Ectodermal cell (in vitro differentiated cells): ENCODE measurements at regions not wholly inside any gene's neighbourhood (a gene's known extent, or its start where the extent isn't known, plus 50 kb on each side); places are given as distances from the start of the nearest gene placed in this dataset.

Source experiments
- H3K27ac ChIP-seq: 2 replicates; pipeline ENCODE4 v1.7.0; 2013; ENCODE audit warnings: mild to moderate bottlenecking, low read depth, low read length; ENCODE audit not compliant: insufficient read depth, poor library complexity, severe bottlenecking
- H3K27me3 ChIP-seq: 2 replicates; pipeline ENCODE4 v1.7.0; 2013; ENCODE audit warnings: mild to moderate bottlenecking, low read length; ENCODE audit not compliant: insufficient read depth, control insufficient read depth, poor library complexity, severe bottlenecking
- H3K36me3 ChIP-seq: one replicate; pipeline ENCODE4 v1.7.0; 2013; ENCODE audit warnings: low read length; ENCODE audit not compliant: control insufficient read depth, insufficient read depth
- H3K4me1 ChIP-seq: one replicate; pipeline ENCODE4 v1.7.0; 2013; ENCODE audit warnings: low read length; ENCODE audit not compliant: control insufficient read depth, insufficient read depth
- H3K4me3 ChIP-seq: 2 replicates; pipeline ENCODE4 v1.7.0; 2013; ENCODE audit warnings: low read depth, low read length, control low read depth; ENCODE audit not compliant: insufficient read depth
- H3K9me3 ChIP-seq: 2 replicates; pipeline ENCODE4 v1.7.0; 2013; ENCODE audit warnings: mild to moderate bottlenecking, low read length, moderate library complexity; ENCODE audit not compliant: control insufficient read depth
- WGBS, 2 experiments: methylation state at CpG; one replicate each; pipeline ENCODE4 v1.1.7; 2013; ENCODE audit warnings: missing lambda C conversion rate in 2 of 2; 5-methylcytosine and 5-hydroxymethylcytosine counted together

DNA sequence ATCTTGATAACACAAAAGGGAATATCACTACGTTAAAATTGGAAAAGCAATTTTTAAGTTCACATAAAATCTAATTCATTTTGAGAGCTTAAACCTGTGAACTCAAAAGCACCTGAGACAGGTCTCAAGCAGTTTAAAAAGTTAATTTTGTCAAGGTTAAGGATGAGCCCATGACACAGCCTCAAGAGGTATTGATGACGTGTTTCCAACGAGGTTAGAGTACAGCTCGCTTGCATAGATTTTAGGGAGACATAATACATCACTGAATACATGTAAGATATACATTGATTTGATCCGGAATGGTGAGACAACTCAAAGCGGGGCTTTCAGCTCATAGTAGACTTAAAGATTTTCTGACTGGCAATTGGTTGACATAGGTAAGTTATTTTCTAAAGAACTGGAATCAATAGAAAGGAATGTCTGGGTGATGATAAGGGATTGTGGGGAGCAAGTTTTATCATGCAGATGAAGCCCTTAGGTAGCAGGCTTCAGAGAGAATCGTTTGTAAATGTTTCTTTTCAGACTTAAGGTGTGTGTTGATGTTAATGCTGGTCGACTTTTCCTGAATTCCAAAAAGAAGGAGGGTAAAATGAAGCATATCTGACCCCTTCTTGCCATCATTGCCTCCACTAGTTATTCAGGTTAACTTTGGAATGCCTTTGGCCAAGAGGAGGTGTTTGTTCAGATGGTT is 2890.6 kb downstream of the PCDH9 start:
- Histone ChIP-seq H3K4me1 (no peaks in the 10 kb centered on the region), H3K9me3 (no peaks in the 10 kb centered on the region), H3K27me3 (no peaks in the 10 kb centered on the region), H3K36me3 (no peaks in the 10 kb centered on the region), H3K27ac (no peak overlapping the region), H3K4me3 (no peak overlapping the region)
- 71 to 82% methylated on average over 8 of the region's 8 CpGs for WGBS, 2 experiments

GRCh38 chr13:64338671-64339070 is 2891.5 kb downstream of the PCDH9 start:
- Histone ChIP-seq H3K27ac (no peak overlapping the region), H3K36me3 (no peaks in the 10 kb centered on the region), H3K9me3 (no peaks in the 10 kb centered on the region), H3K4me1 (no peaks in the 10 kb centered on the region), H3K4me3 (no peak overlapping the region), H3K27me3 (no peaks in the 10 kb centered on the region)
- WGBS, 2 experiments = 100% methylated on average over 1 of the region's 1 CpG; no CpG with 5 or more reads in 1 of the 2 experiments

DNA sequence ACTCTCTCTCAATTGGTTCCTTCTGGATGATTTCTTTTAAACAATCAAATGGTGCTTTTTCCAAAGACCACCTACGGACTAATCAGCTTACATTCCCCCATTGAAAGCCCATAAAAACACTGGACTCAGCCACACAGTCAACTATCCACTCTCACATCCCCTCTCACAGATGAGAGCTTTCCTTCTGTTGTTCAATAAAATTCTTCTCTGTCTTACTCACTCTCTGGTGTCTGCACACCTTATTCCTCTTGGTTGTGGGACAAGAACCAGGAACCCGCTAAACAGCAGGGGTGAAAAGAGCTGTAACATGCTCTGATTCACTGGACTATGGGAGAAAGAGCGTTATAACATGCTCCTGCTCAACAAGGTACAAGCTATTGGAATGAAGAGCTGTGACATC is 2896.2 kb downstream of the PCDH9 start:
- no peaks in the 10 kb centered on the region for H3K4me1 ChIP-seq
- no peaks in the 10 kb centered on the region for H3K27me3 ChIP-seq
- H3K27ac ChIP-seq = no peak overlapping the region
- no peak overlapping the region for H3K4me3 ChIP-seq
- no peaks in the 10 kb centered on the region for H3K9me3 ChIP-seq
- no peaks in the 10 kb centered on the region for H3K36me3 ChIP-seq
- WGBS, 2 experiments = 89 to 95% methylated on average over 3 of the region's 3 CpGs

- H3K27ac ChIP-seq = no peak overlapping the region
- H3K4me1 ChIP-seq = no peaks in the 10 kb centered on the region
- WGBS, 2 experiments = 86 to 100% methylated on average over 1 to 2 of the region's 2 CpGs
These were observed 2898.1 kb downstream of the PCDH9 start for GRCh38 chr13:64332048-64332447.

DNA sequence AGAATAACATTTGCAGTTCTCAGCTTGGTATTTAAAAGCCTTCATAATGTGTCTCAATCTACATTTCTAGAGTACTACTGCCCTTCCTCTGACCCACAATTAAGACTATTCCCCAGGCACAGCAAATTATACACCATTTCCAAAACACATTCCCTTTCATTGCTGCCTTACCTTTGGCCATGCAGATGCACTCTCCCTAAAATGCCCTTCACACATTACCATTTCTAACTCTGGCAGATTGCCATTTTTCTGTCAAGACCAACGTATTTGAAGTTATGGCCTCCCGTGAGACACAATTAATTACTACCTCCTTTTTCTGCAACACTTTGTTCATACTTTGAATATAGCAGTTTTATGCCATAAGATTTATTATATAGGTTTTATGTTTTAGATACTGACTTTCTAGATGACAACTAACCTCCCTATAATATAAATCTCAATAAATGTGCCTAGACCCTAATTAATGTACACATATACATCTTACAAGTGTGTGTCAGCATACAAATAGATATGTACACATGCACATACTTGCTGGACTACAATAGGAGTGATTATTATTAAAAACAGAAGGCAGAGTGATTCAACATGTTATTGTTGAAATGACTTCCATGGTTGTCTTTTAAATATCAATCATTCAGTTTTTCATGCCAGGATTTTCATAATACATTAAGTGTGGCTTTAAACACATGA is 2902.5 kb downstream of the PCDH9 start:
- no peaks in the 10 kb centered on the region for H3K36me3 ChIP-seq
- H3K4me1 ChIP-seq = no peaks in the 10 kb centered on the region
- H3K27ac ChIP-seq = no peak overlapping the region
- no peak overlapping the region for H3K4me3 ChIP-seq
- H3K9me3 ChIP-seq = no peaks in the 10 kb centered on the region
- WGBS, 2 experiments = 92 to 93% methylated on average over 2 of the region's 2 CpGs
- no peaks in the 10 kb centered on the region for H3K27me3 ChIP-seq

More at GRCh38 chr13:64332048-64332447, 2898.1 kb downstream of the PCDH9 start:
- Histone ChIP-seq H3K9me3 (no peaks in the 10 kb centered on the region), H3K27me3 (no peaks in the 10 kb centered on the region), H3K36me3 (no peaks in the 10 kb centered on the region), H3K4me3 (no peak overlapping the region)

DNA sequence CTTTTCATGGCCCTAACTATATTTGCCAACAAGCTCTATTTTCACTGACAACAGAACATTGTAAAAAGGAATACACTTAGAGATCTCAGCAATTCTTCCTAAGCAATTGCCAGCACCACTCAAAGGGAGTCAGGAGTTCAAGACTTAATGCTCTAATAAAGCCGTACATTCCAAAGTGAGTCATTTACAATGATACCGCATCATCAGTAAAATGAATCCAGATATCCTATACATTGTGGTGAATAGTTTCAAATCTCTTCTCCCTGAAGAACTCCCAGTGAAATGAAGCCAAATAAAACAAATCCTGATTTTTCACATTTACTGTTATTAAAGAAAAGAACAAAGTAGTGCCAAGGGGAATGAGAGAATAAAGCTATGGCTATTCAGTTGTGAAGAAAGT is 2898.7 kb upstream of the PCDH20 start:
- 79 to 93% methylated on average over 2 of the region's 2 CpGs for WGBS, 2 experiments
- no peaks in the 10 kb centered on the region for H3K27me3 ChIP-seq
- no peaks in the 10 kb centered on the region for H3K36me3 ChIP-seq

GRCh38 chr13:64311948-64312347 is 2896.3 kb upstream of the PCDH20 start:
- Histone ChIP-seq H3K4me1 (no peaks in the 10 kb centered on the region), H3K27me3 (no peaks in the 10 kb centered on the region), H3K4me3 (no peak overlapping the region), H3K9me3 (no peaks in the 10 kb centered on the region), H3K27ac (no peak overlapping the region), H3K36me3 (no peaks in the 10 kb centered on the region)
- 62 to 94% methylated on average over 2 of the region's 3 CpGs for WGBS, 2 experiments

More for the DNA sequence above, 2898.7 kb upstream of the PCDH20 start:
- Histone ChIP-seq H3K9me3 (no peaks in the 10 kb centered on the region), H3K4me1 (no peaks in the 10 kb centered on the region), H3K4me3 (no peak overlapping the region), H3K27ac (no peak overlapping the region)

GRCh38 chr13:64311112-64311511 is 2895.5 kb upstream of the PCDH20 start:
- WGBS, 2 experiments = 93% methylated on average over 1 of the region's 1 CpG; no CpG with 5 or more reads in 1 of the 2 experiments
- Histone ChIP-seq H3K4me1 (no peaks in the 10 kb centered on the region), H3K27me3 (no peaks in the 10 kb centered on the region), H3K27ac (no peak overlapping the region), H3K4me3 (no peak overlapping the region), H3K9me3 (no peaks in the 10 kb centered on the region), H3K36me3 (no peaks in the 10 kb centered on the region)

GRCh38 chr13:64305246-64305645 is 2889.6 kb upstream of the PCDH20 start:
- no peak overlapping the region for H3K4me3 ChIP-seq
- H3K36me3 ChIP-seq = no peaks in the 10 kb centered on the region
- H3K27me3 ChIP-seq = no peaks in the 10 kb centered on the region
- no peaks in the 10 kb centered on the region for H3K9me3 ChIP-seq
- H3K27ac ChIP-seq = no peak overlapping the region
- no peaks in the 10 kb centered on the region for H3K4me1 ChIP-seq

DNA sequence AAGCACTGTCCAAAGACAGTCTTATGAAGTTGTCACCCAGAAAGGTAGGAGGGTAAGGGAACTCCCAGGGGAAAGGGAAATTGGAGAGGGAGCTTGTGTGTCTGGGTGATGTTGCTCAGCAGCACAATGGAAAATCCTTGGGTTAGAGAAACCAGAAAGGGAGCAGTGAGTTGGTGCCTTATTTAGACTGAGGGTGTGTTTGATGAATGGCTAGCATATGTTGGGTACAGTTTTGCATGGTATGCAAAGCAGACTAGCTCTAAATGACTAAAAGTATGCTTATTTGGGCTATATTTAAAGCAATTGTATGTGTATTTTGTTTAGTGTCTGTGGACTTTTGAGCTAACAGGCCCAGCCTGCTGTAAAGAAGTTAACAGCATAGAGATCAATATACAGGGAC is 2884.6 kb upstream of the PCDH20 start:
- H3K36me3 ChIP-seq = no peaks in the 10 kb centered on the region
- H3K27me3 ChIP-seq = no peaks in the 10 kb centered on the region
- no peak overlapping the region for H3K4me3 ChIP-seq
- no peaks in the 10 kb centered on the region for H3K9me3 ChIP-seq
- no peaks in the 10 kb centered on the region for H3K4me1 ChIP-seq
- H3K27ac ChIP-seq = no peak overlapping the region
